GM23338 (cell line): ENCODE measurements at regions not wholly inside any gene's neighbourhood (a gene's known extent, or its start where the extent isn't known, plus 50 kb on each side); places are given as distances from the start of the nearest gene placed in this dataset.

Experiments
- JUNB ChIP-seq: IDR thresholded peaks from one replicate; pipeline ENCODE4 v1.6.1; 2016; ENCODE audit warnings: antibody characterized with exemption; ENCODE audit not compliant: unreplicated experiment
- NANOG ChIP-seq: IDR thresholded peaks from 2 replicates; pipeline ENCODE4 v1.6.1; 2016; ENCODE audit warnings: antibody characterized with exemption, borderline replicate concordance
- POLR2AphosphoS5 ChIP-seq: IDR thresholded peaks from 2 replicates; pipeline ENCODE4 v1.6.1; 2016; ENCODE audit warnings: antibody characterized with exemption, low read depth
- ZNF114 ChIP-seq: fragments of 250-450 bp; sonication (Bioruptor Pico); IDR thresholded peaks from 2 replicates; pipeline ENCODE4 v1.5.0; 2020; ENCODE audit warnings: mild to moderate bottlenecking, moderate library complexity
- ZNF331 ChIP-seq: fragments of 250-450 bp; sonication (Bioruptor Pico); IDR thresholded peaks from 2 replicates; pipeline ENCODE4 v1.5.0; 2020; ENCODE audit warnings: low read depth, mild to moderate bottlenecking, moderate library complexity
- ZNF462 ChIP-seq: fragments of 250-450 bp; sonication (Bioruptor Pico); IDR thresholded peaks from 2 replicates; pipeline ENCODE4 v1.5.0; 2020; ENCODE audit warnings: mild to moderate bottlenecking, moderate library complexity
- TF ChIP-seq, protein P1 (sequence below), 2 experiments: fragments of 200-600 bp in 1 of 2; sonication (generic) in 1 of 2; conservative IDR thresholded peaks; 2 replicates each; pipeline versions ENCODE4 v1.5.1 to v1.6.1; 2016 to 2017; ENCODE audit warnings: antibody characterized with exemption in 2 of 2, low read depth in 2 of 2, mild to moderate bottlenecking in 2 of 2, moderate library complexity in 1 of 2
- TF ChIP-seq, protein P2 (sequence below): IDR thresholded peaks from 2 replicates; pipeline ENCODE4 v1.6.1; 2016; ENCODE audit warnings: antibody characterized with exemption

GRCh38 chr7:51827631-51828030, 511.0 kb upstream of the COBL start (continued):
- no peak for TF ChIP-seq ZNF462 (CRISPR knock-in tag)
- TF ChIP-seq, protein P1, sequence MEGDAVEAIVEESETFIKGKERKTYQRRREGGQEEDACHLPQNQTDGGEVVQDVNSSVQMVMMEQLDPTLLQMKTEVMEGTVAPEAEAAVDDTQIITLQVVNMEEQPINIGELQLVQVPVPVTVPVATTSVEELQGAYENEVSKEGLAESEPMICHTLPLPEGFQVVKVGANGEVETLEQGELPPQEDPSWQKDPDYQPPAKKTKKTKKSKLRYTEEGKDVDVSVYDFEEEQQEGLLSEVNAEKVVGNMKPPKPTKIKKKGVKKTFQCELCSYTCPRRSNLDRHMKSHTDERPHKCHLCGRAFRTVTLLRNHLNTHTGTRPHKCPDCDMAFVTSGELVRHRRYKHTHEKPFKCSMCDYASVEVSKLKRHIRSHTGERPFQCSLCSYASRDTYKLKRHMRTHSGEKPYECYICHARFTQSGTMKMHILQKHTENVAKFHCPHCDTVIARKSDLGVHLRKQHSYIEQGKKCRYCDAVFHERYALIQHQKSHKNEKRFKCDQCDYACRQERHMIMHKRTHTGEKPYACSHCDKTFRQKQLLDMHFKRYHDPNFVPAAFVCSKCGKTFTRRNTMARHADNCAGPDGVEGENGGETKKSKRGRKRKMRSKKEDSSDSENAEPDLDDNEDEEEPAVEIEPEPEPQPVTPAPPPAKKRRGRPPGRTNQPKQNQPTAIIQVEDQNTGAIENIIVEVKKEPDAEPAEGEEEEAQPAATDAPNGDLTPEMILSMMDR (conservative IDR thresholded peaks at IDR 0.05; ENCODE audit: low read depth in 2 of 2): no peak
- no peak for TF ChIP-seq POLR2AphosphoS5
- TF ChIP-seq ZNF331 (CRISPR knock-in tag): no peak
- no peak for TF ChIP-seq NANOG
- no peak for TF ChIP-seq JUNB
- TF ChIP-seq, protein P2, sequence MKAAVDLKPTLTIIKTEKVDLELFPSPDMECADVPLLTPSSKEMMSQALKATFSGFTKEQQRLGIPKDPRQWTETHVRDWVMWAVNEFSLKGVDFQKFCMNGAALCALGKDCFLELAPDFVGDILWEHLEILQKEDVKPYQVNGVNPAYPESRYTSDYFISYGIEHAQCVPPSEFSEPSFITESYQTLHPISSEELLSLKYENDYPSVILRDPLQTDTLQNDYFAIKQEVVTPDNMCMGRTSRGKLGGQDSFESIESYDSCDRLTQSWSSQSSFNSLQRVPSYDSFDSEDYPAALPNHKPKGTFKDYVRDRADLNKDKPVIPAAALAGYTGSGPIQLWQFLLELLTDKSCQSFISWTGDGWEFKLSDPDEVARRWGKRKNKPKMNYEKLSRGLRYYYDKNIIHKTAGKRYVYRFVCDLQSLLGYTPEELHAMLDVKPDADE: no peak
- TF ChIP-seq ZNF114 (CRISPR knock-in tag): no peak
